ENCODE measurements at regions not wholly inside any gene's neighbourhood (a gene's known extent, or its start where the extent isn't known, plus 50 kb on each side); places are given as distances from the start of the nearest gene placed in this dataset.
A peak's percentile ranks its signal among the peaks of the same experiment; 100 is the strongest.
"Not testable (repeated sequence)": the region's sequence is repeated elsewhere in the genome, so short reads cannot be mapped to it uniquely, and the experiment has no call there.

DNA sequence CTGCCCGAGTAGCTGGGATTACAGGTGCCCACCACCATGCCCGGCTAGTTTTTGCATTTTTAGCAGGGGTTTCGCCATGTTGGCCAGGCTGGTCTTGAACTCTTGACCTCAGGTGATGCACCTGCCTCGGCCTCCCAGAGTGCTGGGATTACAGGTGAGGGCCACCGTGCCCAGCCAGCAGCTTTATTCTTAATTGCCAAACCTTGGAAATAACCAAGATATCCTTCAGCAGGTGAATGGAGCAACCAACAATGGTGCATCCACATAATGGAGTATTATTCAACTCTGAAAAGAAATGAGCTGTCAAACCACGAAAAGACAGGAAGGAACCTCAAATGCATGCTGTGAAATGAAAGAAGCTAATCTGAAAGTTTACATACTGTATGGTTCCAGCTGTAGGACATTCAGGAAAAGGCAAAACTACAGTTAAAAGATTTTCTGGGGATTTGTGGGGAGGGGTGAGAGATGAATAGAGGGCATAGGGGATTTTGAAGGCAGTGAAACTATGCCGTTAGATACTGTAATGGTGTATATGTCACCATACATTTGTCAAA is 118.8 kb upstream of the CCND2 start:
- DNase-seq = no peak

DNA sequence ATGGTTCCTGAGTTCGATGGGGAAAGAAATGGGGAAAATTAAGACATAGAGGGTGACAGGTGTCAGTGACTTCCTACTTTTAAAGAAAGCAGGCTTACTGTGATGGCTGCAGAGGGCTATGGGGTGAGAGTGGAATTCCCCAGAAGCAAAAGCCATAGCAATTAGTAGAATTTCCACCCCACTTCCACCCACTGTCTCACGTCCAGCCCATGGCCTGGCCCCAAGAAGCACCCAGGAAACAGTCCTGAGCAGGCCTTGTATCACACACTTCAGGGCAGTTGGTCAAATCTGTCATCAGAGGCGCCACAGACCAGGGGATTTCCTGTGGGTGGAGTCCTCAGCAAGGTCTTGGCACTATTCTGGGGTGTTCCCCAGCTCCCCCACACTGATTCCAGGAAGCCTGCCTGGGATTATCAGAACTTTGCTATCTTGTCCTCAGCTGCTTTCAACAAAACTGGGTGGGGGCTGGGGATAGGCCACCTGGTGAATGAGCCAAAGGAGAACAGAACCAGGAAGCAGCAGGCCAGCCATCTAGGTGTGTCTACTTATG is 120.1 kb upstream of the CCND2 start:
- no peak for DNase-seq

DNA sequence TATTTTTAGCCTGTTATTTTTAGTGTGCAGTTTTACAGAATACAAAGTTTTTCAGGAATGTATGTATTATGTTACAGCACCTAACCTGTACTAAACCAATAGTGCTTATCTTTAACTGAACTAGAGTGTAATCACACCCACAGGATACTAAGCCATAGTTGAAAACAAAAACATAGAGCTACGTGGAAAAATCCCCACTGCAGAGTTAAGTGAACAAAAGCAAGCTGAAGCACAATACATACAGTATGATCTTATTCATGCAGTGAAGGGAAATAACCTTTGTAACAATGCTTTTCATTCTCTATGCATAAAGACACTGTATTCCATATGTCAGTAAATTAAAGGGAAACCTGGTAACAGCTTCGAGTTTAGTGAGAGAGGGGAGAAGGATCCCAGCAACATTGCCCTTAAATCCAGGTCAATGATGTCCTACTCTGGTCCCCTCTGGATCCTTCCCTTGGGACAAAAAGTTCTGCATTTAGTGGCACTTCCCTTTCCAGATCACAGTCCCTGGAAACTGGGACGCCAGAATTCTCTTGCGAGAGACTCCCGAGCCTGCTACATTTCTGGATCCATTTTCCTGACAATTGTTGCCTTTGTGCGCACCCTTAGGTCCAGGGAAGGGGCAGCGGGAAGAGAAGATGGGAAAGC is 121.3 kb upstream of the CCND2 start:
- DNase-seq = no peak

DNA sequence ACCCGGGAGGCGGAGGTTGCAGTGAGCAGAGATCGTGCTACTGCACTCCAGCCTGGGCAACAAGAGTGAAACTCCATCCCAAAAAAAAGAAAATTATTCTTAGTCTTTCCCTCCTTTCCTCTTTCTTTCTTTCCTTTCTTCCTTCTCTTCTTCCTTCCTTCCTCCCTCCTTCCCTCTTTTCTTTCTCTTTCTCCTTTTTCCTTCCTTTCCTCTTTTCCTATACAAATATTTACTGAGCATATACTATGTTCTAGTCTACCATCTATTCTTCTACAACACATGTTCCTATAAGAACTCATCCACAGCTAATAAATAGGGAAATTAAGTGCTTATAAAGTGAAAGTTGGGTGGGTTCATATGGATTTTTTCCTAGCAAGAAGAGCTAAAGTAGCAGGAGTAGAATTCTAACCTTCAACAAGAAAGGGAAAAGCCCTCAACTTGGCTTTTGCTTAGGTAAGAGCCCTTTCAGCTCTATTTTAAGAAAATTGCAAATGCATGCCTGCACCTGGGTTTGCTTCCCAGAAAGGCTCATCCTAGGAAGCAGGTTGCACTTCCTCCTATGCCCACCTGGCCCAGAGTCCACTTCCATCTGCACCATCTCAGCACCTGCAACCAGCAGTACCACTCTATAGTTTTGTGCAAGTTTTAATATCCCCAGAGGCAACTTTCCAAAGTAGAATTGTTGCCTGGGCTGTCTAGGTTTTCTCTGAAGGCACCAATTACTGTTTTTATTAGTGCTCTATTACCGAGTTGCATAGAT is 122.0 kb upstream of the CCND2 start:
- DNase-seq = no peak

DNA sequence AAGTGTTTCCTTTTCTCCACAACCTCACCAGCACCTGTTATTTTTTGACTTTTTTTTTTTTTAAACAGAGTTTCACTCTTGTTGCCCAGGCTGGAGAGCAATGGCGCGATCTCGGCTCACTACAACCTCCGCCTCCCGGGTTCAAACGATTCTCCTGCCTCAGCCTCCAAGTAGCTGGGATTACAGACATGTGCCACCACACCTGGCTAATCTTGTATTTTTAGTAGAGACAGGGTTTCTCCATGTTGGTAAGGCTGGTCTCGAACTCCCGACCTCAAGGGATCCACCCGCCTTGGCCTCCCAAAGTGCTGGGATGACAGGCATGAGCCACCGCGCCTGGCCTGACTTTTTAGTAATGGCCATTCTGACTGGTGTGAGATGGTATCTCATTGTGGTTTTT is 123.2 kb upstream of the CCND2 start:
- DNase-seq = not testable (repeated sequence)

DNA sequence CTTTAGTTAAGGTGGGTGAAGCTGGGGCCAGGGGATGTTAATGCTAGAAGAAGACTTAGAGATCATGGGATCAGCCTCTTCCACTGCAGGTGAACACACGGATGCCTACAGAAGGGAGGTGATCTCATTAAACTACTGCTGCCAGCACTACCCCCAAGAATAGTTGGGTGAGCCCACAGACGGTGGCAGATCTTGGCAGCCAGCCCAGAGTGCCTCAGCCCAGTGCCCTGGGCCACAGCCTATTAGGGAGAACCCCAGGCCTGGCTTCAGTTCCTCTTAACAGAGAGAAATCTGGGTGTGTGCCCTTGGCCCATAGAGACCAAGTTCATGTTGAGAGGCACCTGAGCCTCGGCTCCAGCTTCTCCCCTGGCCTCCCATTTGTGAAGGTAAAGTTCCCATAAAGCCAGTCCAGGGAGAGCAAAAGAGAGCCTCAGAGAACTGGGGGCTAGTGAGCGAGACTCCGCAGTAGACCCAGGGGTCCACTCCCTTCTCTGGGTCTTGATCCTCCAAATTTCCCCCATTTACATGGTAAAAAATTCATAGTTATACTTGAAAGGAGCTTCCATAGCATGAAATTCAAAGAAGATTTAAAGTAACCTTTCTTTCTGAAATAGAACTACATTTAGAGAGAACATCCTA is 125.0 kb upstream of the CCND2 start:
- no peak for DNase-seq

DNA sequence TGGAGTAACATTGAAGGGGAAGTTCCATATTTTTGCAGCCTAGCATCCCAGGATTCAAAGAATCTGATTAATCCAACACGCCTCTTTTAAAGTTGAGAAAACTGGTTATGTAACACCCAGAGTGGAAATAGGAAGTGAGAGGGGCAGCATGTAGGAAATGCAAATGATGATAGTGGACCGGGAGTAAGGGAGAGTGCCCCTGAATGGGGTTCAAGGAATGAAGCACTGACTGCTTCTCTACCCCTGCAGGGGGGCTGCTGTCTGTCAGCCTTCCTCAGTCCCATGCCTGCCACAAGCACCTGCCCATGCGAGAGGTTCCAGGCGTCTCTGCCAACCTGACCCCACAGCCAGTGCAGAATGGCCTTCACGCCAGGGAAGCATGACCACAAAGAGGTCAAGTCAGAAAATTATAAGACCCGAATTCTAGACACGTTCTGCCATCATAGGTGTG is 126.5 kb upstream of the CCND2 start:
- DNase-seq = no peak

DNA sequence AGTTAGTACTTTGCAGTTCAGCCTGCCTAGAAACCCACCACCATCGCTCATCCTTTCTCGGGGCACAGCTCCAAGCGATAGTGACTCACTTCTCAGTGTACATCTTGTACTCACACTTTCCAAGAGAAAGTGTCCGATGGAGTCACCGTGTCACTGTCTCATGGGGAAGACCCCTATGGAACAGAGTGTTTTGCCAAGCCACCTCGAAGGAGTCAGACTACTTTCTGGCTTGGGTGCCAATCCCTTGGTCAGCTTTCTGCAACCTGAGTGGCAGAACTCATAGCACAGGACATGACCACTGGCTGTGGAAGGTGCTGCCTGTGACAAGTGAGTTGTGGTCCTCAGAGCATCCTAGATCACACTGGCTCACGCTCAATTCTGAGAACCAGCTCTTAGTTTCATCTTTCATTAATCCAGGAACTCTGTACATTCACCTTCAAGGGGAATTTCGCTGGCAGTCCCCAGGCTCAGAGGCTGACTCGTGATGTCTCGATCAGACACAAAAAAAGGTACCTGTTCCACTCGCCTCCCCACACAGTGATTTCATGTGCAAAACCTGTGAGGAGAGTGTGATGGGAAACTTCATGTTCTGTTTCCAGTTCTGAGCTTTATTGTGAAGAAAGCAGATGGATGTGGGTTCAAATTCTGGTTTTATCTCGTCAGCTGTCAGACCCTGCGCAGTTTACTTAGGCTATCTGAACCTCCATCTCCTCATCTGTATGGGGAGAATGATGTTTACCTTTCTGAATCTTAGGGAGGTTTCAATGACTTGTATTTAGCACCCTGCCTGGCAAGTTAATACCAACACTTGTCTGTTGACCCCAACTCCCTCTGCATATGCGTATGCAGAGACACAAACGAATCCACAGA is 127.3 kb upstream of the CCND2 start:
- no peak for DNase-seq

DNA sequence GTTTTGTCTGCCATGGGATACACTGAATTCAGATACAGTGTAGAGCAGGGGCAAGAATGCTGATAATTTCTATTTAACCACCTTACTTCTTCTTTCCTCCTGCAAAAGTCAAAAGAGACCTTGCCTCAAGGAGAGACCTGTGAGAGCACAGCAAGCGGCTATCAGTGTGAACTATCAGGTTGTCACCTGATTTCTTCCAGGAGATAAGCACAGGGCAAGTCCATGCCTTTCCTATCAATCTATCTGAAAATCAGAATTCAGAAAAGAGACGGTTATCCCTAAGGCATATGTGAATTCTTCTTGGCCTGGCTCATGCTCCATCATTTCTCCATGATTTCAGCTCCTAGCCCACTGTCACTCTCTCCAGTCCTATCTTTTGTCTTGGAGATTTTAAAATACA is 128.9 kb upstream of the CCND2 start:
- DNase-seq = no peak

DNA sequence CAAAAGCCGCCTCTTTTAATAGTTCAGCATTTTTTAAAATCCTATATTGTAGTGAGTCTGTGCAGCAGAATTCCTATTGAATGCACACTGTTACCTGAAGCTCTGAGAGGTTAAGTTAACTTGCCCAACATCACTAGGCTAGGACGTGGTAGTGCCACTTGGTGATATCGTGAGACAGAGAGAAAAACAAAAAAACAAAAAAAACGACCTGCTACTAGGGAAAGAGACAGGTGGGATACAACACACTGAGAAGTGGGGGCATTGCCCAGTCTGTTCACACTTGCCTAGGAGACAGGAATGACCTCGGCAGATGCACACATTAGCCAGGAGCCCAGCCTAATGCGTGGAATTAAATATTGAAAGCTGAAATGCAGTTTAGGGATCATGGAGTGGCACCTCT is 129.7 kb upstream of the CCND2 start:
- DNase-seq = no peak

DNA sequence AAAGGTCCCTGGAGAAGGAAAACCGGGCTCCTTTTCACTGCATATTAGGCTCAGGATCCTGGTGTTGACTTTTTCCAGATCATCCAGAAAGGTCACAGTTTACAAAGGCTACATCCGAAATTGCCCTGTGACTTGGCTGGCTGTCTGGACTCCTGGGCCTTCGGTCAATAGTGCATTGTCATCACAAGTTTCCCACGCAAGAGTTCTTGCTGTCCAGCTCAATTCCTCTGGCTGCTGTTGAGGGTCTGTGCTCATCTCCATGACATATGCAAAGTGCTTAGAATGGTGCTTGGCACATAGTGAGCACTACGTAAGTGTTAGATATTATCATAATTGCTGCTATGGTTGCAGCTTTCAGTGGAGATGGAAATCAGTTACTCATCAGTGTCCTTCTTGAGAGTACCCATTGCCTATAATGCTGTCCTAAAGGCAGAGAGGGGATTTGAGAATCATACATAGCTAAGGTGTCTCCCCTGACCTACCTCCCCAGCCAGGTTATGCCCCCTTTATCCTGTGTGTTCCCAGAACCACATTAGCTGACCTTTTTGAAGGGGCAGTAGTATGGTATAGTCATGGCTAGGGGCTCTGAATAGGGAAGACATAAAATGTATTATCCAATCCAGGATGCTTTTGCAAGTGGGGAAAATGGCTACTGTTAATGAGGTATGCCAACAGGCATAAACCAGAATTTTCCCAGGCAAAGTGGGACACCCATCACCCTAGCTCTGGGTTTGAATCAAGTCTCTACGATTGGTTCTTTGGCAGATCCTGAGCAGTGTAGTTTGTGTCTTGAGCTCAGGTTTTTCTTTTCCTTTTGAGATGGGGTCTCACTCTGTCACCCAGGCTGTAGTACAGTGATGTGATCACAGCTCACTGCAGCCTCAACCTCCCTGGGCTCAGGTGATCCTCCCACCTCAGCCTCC is 132.0 kb upstream of the CCND2 start:
- no peak for DNase-seq

DNA sequence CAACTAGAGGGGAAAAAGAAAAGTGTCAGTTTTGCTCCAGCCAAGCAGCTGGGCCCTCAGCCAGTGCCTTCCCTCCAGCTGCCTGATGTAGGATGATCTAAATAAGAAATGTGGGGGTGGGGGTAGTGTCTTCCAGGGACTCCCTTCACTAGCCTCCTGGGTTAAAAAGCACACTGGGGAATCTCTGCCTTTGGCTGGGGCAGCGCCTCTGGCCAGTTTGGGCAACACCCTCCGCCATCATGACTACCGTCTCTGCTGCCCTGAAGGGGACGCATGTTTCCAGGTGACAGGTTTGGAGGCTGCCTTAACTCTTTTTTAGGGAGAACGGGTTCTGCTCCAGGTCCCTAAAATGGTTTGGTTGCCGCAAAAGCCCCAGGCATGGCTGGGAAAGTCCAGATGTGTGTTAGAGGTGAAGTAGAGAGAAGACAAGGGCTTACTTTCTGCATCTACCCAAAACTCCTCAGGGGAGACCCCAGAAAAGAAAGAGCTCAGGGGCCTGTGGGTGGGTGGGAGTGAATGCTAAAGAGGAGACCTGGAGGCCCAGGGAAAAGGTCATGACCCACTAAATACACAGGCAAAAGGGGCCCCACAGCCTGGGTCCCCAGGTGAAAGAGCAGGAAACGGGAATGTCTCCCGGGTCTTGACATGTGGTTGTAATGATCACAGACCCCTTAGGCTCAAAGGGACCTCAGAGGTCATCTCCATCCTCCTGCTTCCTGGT is 132.8 kb upstream of the CCND2 start:
- DNase-seq = no peak

DNA sequence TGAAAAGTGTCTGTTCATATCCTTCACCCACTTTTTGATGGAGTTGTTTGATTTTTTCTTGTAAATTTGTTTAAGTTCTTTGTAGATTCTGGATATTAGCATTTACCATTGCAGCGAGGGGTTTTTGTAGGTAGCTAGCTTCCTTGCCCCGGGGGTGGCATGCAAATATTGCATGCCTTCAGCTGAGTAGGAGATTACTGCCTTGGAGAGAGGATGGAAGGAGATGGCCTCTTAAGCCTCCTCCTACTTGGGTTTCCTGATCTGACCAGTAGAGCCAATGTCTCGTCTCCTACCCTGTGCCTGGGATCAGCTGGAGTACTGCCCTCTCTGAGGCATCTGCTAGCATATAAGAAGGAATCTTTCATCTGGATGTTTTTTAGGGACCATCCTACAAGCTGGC is 134.4 kb upstream of the CCND2 start:
- DNase-seq = no peak

DNA sequence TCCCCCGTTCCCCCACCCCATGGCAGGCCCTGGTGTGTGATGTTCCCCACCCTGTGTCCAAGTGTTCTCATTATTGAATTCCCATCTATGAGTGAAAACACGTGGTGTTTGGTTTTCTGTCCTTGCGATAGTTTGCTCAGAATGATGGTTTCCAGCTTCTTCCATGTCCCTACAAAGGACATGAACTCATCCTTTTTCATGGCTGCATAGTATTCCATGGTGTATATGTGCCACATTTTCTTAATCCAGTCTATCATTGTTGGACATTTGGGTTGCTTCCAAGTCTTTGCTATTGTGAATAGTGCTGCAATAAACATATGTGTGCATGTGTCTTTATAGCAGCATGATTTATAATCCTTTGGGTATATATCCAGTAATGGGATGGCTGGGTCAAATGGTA is 135.0 kb upstream of the CCND2 start:
- not testable (repeated sequence) for DNase-seq

DNA sequence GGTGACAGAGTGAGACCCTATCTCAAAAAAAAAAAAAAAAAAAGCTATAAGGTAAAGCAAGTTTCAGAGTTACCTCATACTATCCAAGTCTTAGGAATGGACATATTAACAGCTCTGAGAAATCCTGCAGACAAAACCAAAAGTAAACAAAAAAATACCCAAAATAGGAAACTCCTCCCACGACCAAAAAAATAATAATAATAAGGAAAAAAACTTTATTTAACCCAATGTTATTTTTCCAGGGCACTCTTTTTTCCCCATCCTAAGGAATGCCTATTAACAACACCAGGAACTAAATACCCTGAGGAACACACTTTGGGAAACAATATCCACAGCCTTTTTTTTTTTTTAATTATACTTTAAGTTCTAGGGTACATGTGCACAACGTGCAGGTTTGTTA is 135.5 kb upstream of the CCND2 start:
- DNase-seq = no peak

DNA sequence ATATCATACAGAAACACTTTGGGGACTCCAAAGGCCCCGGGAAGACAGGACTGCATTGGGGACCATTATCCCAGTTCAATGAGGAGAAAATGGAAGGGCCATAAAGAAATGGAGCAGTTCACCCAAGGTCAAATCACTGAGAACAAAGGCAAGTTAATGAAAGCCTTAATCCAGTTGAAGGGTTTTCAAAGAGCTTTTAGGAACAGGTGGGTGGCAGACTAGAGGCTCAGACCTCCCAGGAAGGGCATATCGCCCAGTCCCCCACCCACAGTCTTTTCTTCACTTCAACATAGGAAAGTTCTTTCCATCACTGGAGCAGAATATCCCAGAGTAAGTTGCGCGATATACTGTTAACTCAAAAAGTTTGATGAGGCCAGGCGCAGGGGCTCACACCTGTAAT is 136.1 kb upstream of the CCND2 start:
- no peak for DNase-seq

DNA sequence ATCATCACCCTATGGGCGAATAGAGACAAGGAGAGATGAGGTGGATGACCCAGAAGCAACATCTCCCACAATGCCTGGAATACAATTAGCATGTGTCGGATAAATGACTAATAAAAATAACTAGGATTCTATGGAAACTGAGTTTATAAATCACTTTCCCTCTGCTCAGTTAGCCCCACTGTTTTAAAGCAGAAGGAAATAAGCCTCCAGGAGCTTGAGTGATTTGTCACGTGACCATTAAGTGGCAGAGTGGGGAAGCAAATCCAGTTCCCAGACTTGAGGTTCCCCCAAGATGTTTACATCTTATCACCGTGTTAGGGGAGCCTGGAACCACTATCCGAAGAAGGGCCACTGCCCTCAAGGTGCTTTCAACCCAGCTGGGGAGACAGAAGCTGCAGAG is 136.5 kb upstream of the CCND2 start:
- DNase-seq = peak; percentile 46

DNA sequence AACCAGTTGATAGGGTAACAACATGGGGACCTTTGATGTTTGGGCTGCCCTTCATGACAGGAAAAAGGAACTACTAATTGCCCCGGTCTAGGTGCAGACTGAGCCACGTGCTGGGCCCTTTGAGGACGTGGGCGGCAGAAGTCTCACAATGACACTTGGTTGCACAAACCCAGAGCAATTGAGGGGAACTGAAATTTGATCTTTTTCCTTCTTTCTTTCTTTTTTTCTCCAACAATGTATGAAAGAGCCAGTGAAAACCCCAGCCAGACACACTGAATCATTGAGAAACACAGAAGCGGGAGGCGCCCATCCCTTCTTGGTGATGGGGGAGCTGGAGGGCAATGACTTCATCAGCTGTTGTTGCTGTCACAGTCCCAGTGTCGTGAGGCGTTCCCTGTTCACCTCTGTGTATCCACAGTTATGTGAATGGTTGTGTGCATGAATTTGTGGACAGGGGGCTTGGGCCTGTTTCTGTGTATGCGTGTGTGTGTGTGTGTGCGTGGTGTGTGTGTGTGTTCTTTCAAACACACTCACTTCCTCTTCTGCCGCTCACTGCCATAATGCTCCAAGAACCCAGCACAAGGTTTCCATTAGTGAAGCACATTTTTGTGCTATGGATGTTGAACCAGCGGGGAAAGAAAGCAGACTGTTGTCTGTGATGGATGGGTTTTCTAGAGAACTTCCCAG is 137.5 kb upstream of the CCND2 start:
- peak; percentile 84 for DNase-seq

DNA sequence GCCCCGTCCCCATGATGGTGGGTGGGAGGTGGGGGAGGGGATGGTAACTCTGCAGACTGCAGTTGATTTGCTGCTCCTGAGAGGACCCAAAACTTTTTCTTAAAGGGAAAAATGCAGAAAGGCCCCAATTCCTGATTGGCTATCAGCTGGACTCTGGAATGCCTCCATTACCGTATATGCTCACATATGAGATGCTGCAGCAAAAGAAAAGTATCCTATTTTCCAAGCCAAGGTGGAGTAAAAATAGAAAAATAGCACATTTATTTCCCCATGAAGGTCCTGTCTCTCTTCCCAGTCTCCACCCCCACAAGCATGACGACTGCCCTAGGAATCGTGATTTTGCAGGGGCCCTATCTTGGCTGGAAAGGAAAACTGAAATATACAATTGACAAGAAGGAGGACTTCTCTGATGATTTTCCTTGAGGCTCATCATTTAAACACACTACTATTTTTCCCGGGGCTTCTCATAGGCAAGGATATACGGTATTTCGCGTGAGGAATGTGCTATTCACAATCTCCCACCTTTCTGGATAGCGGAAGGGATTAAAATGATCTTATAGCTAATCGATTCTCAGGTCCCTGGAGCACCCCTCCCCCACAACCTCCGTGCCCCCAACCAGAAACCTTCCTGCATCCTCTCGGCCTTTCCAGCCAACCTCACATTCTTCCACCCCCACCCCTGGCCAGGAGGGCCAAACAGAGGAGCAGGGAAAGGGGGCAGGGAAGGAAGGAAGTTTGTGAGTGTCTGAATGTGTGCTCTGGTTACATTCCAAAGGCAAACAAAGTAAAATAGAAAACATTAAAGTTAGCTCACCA is 138.9 kb upstream of the CCND2 start:
- no peak for DNase-seq
